H9 (cell line): ENCODE measurements at regions not wholly inside any gene's neighbourhood (a gene's known extent, or its start where the extent isn't known, plus 50 kb on each side); places are given as distances from the start of the nearest gene placed in this dataset.

Experiments used
- DNase-seq: peaks from one replicate; pipeline ENCODE4 v3.0.0-alpha.2; 2017
- H2AFZ ChIP-seq: one replicate; pipeline ENCODE4 v1.6.1; 2013; ENCODE audit warnings: mild to moderate bottlenecking, low read length, control low read depth, moderate library complexity
- H2AK5ac ChIP-seq: 2 replicates; pipeline ENCODE4 v1.6.1; 2013; ENCODE audit warnings: low read length, control low read depth, mixed read lengths; ENCODE audit not compliant: insufficient read length
- H2BK120ac ChIP-seq: one replicate; pipeline ENCODE4 v1.6.1; 2013; ENCODE audit warnings: low read depth, mild to moderate bottlenecking, low read length, control low read depth, inconsistent platforms; ENCODE audit not compliant: poor library complexity, severe bottlenecking
- H2BK12ac ChIP-seq: 2 replicates; pipeline ENCODE4 v1.6.1; 2013; ENCODE audit warnings: low read length, control low read depth, mixed read lengths, low read depth; ENCODE audit not compliant: insufficient read length
- H2BK15ac ChIP-seq: 2 replicates; pipeline ENCODE4 v1.6.1; 2013; ENCODE audit warnings: low read depth, low read length, control low read depth
- H2BK20ac ChIP-seq: one replicate; pipeline ENCODE4 v1.6.1; 2013; ENCODE audit warnings: low read depth, mild to moderate bottlenecking, low read length, control low read depth, inconsistent platforms; ENCODE audit not compliant: poor library complexity, severe bottlenecking
- H2BK5ac ChIP-seq: 2 replicates; pipeline ENCODE4 v1.6.1; 2013; ENCODE audit warnings: low read length, control low read depth, mixed read lengths; ENCODE audit not compliant: insufficient read length
- H3K14ac ChIP-seq: 2 replicates; pipeline ENCODE4 v1.6.1; 2013; ENCODE audit warnings: low read length, control low read depth; ENCODE audit not compliant: insufficient read depth
- H3K18ac ChIP-seq: 2 replicates; pipeline ENCODE4 v1.6.1; 2013; ENCODE audit warnings: low read depth, mild to moderate bottlenecking, mixed read lengths, low read length, control low read depth; ENCODE audit not compliant: insufficient read length
- H3K23ac ChIP-seq: 2 replicates; pipeline ENCODE4 v1.6.1; 2013; ENCODE audit warnings: low read length, control low read depth, mixed read lengths, low read depth; ENCODE audit not compliant: insufficient read length
- H3K23me2 ChIP-seq: 2 replicates; pipeline ENCODE4 v1.6.1; 2013; ENCODE audit warnings: low read depth, mild to moderate bottlenecking, mixed read lengths, low read length, control low read depth; ENCODE audit not compliant: insufficient read length, poor library complexity, severe bottlenecking
- H3K27ac ChIP-seq: 2 replicates; pipeline ENCODE4 v1.5.1; 2013; ENCODE audit warnings: low read length, control low read depth, mixed read lengths, low read depth; ENCODE audit not compliant: insufficient read length
- H3K27me3 ChIP-seq: 2 replicates; pipeline ENCODE4 v1.6.1; 2013; ENCODE audit warnings: low read length, control low read depth, inconsistent platforms; ENCODE audit not compliant: insufficient read depth
- H3K4ac ChIP-seq: 2 replicates; pipeline ENCODE4 v1.6.1; 2013; ENCODE audit warnings: low read depth, mild to moderate bottlenecking, control low read depth, inconsistent platforms, low read length, moderate library complexity
- H3K4me1 ChIP-seq: 2 replicates; pipeline ENCODE4 v1.6.1; 2013; ENCODE audit warnings: low read length, control low read depth, inconsistent platforms; ENCODE audit not compliant: insufficient read depth
- H3K4me2 ChIP-seq: 2 replicates; pipeline ENCODE4 v1.6.1; 2013; ENCODE audit warnings: low read length, control low read depth, mixed read lengths; ENCODE audit not compliant: insufficient read length, insufficient read depth
- H3K56ac ChIP-seq: 2 replicates; pipeline ENCODE4 v1.6.1; 2013; ENCODE audit warnings: low read depth, mild to moderate bottlenecking, mixed read lengths, low read length, control low read depth; ENCODE audit not compliant: insufficient read length
- H3K79me1 ChIP-seq: 2 replicates; pipeline ENCODE4 v1.6.1; 2013; ENCODE audit warnings: low read depth, mild to moderate bottlenecking, moderate library complexity, low read length, control low read depth, inconsistent platforms; ENCODE audit not compliant: insufficient read depth, poor library complexity, severe bottlenecking
- H3K79me2 ChIP-seq: 2 replicates; pipeline ENCODE4 v1.6.1; 2013; ENCODE audit warnings: low read length, control low read depth, inconsistent platforms; ENCODE audit not compliant: insufficient read depth
- H3K9ac ChIP-seq: 2 replicates; pipeline ENCODE4 v1.6.1; 2013; ENCODE audit warnings: low read length, control low read depth, mixed read lengths; ENCODE audit not compliant: insufficient read length; ENCODE audit errors: extremely low read depth
- H3K9me3 ChIP-seq: one replicate; pipeline ENCODE4 v1.6.1; 2013; ENCODE audit warnings: low read depth, low read length, inconsistent platforms; ENCODE audit not compliant: control insufficient read depth
- H3T11ph ChIP-seq: one replicate; pipeline ENCODE4 v1.6.1; 2013; ENCODE audit warnings: mild to moderate bottlenecking, low read length, control low read depth, inconsistent platforms
- H4K20me1 ChIP-seq: one replicate; pipeline ENCODE4 v1.6.1; 2013; ENCODE audit not compliant: control insufficient read depth, insufficient read length, insufficient read depth
- H4K5ac ChIP-seq: 2 replicates; pipeline ENCODE4 v1.6.1; 2013; ENCODE audit warnings: low read depth, mild to moderate bottlenecking, mixed read lengths, low read length, control low read depth; ENCODE audit not compliant: insufficient read length
- H4K8ac ChIP-seq: replicated peaks from 2 replicates; pipeline ENCODE4 v1.6.1; 2013; ENCODE audit warnings: low read length, control low read depth, mixed read lengths, low read depth; ENCODE audit not compliant: insufficient read length
- H4K91ac ChIP-seq: 2 replicates; pipeline ENCODE4 v1.6.1; 2013; ENCODE audit warnings: low read depth, mild to moderate bottlenecking, moderate library complexity, mixed read lengths, low read length, control low read depth; ENCODE audit not compliant: insufficient read length
- H3K27ac Mint-ChIP-seq, 3 experiments: 2 replicates in 2 of 3; 3 replicates in 1 of 3; pipeline ENCODE4 v1.8.0; 2020 to 2021; ENCODE audit warnings: mixed read lengths in 3 of 3, mild to moderate bottlenecking in 1 of 3, moderate library complexity in 1 of 3
- H3K27me3 Mint-ChIP-seq: 2 replicates; pipeline ENCODE4 v1.8.0; 2021; ENCODE audit warnings: low read depth, mild to moderate bottlenecking, moderate library complexity, mixed read lengths
- H3K36me3 Mint-ChIP-seq, 3 experiments: 2 replicates in 2 of 3; 3 replicates in 1 of 3; pipeline ENCODE4 v1.8.0; 2020 to 2021; ENCODE audit warnings: low read depth in 3 of 3, mixed read lengths in 3 of 3; ENCODE audit not compliant: insufficient read depth in 1 of 3
- H3K4me1 Mint-ChIP-seq, 2 experiments: 2 replicates each; pipeline ENCODE4 v1.8.0; 2020; ENCODE audit warnings: mixed read lengths in 2 of 2
- H3K4me3 Mint-ChIP-seq, 2 experiments: 2 replicates in 1 of 2; 3 replicates in 1 of 2; pipeline ENCODE4 v1.8.0; 2020 to 2021; ENCODE audit warnings: mild to moderate bottlenecking in 2 of 2, mixed read lengths in 2 of 2, moderate library complexity in 1 of 2
- H3K9me3 Mint-ChIP-seq, 2 experiments: 2 replicates in 1 of 2; 3 replicates in 1 of 2; pipeline ENCODE4 v1.8.0; 2020; ENCODE audit warnings: mild to moderate bottlenecking in 2 of 2, mixed read lengths in 2 of 2, moderate library complexity in 1 of 2
- WGBS: extraction: QIAGEN DNeasy Blood & Tissue Kit; methylation state at CpG from one replicate; pipeline ENCODE4 v1.1.7; 2013; ENCODE audit warnings: missing lambda C conversion rate, low lambda C conversion rate, mixed read lengths; ENCODE audit not compliant: insufficient read length; ENCODE audit errors: extremely low coverage; 5-methylcytosine and 5-hydroxymethylcytosine counted together
- TF ChIP-seq, protein P1 (sequence below): fragments of 200-600 bp; sonication (generic); conservative IDR thresholded peaks from 3 replicates; pipeline ENCODE4 v1.8.0; 2021; ENCODE audit warnings: antibody characterized with exemption, mild to moderate bottlenecking

DNA sequence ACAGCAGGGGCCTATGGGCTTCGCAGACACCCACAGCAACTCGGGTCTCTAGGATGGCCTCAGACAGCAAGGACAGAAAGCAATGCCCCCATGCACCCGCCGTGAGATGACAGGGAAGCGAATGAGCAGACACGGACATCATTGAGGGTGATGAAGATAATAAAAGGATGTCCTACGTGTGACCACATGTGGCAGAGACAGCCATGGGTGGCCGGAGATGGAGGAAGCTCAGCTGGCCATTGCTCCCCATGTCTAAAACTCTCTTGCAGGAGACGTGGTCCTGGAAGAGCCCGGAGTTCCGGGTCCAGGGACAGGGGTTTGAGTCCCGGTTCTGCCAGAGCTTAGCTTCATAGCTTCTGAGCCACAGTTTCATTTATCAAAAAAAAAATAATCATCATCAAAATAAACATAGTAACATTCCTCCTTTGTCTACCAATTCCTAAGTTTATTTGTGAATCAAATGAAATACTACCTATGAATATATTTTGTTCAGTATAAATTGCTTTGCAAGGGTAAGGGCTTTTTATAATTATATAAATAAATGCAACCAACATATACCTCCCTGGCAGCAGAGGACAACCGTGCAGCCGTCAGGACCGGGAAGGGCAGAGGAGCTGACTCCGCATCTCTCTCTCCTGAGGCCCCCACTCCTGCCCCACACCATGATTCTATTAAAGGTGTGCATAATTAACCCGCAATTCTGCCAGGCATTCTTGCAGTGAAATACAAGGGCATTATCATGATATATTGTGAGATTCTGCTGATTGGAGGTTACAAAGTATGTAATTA, 401.4 kb upstream of the MYT1L start:
- peaks cover 3 to 5% of the 10 kb centered on the region in 2 experiments; a peak in 1 of 4 replicates for H3K4me1 Mint-ChIP-seq
- H3K14ac ChIP-seq = no peak overlapping the region; the same call in 1 of the 2 replicates
- no peak overlapping the region for H3K27ac ChIP-seq
- no peak overlapping the region for H3K56ac ChIP-seq
- H2BK20ac ChIP-seq = no peak overlapping the region
- no peak overlapping the region for H3K4me3 Mint-ChIP-seq
- H4K20me1 ChIP-seq = no peaks in the 10 kb centered on the region
- H3K27me3 ChIP-seq = no peaks in the 10 kb centered on the region
- H2AK5ac ChIP-seq = no peak overlapping the region
- no peak overlapping the region for H4K91ac ChIP-seq
- H3K79me1 ChIP-seq = no peaks in the 10 kb centered on the region
- H3K36me3 Mint-ChIP-seq = no peaks in the 10 kb centered on the region
- H4K5ac ChIP-seq = no peak overlapping the region
- peaks cover 2% of the 10 kb centered on the region; the same call in 1 of the 2 replicates for H3K4me1 ChIP-seq
- H2BK12ac ChIP-seq = no peak overlapping the region
- H3K9me3 Mint-ChIP-seq = no peaks in the 10 kb centered on the region
- H3K27ac Mint-ChIP-seq = no peak overlapping the region
- peaks cover 3% of the 10 kb centered on the region for H3K27me3 Mint-ChIP-seq
- H2BK15ac ChIP-seq = no peak overlapping the region
- H2AFZ ChIP-seq = no peak overlapping the region
- H3K4me2 ChIP-seq = no peak overlapping the region
- H3K23ac ChIP-seq = no peak overlapping the region
- no CpG with 5 or more reads among the region's 17 CpGs for WGBS
- no peak overlapping the region for H2BK5ac ChIP-seq
- no peaks in the 10 kb centered on the region for H3K23me2 ChIP-seq
- H3K9me3 ChIP-seq = no peaks in the 10 kb centered on the region
- no peak overlapping the region for H3T11ph ChIP-seq
- TF ChIP-seq, protein P1, sequence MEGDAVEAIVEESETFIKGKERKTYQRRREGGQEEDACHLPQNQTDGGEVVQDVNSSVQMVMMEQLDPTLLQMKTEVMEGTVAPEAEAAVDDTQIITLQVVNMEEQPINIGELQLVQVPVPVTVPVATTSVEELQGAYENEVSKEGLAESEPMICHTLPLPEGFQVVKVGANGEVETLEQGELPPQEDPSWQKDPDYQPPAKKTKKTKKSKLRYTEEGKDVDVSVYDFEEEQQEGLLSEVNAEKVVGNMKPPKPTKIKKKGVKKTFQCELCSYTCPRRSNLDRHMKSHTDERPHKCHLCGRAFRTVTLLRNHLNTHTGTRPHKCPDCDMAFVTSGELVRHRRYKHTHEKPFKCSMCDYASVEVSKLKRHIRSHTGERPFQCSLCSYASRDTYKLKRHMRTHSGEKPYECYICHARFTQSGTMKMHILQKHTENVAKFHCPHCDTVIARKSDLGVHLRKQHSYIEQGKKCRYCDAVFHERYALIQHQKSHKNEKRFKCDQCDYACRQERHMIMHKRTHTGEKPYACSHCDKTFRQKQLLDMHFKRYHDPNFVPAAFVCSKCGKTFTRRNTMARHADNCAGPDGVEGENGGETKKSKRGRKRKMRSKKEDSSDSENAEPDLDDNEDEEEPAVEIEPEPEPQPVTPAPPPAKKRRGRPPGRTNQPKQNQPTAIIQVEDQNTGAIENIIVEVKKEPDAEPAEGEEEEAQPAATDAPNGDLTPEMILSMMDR = no peak
- no peak overlapping the region for H3K9ac ChIP-seq
- DNase-seq = no peak
- no peak overlapping the region for H4K8ac ChIP-seq
- H3K18ac ChIP-seq = no peak overlapping the region
- no peak overlapping the region for H2BK120ac ChIP-seq
- H3K4ac ChIP-seq = no peak overlapping the region
- H3K79me2 ChIP-seq = no peaks in the 10 kb centered on the region
